Suprapubic skin (tissue), 4 donors: ENCODE measurements at regions not wholly inside any gene's neighbourhood (a gene's known extent, or its start where the extent isn't known, plus 50 kb on each side); places are given as distances from the start of the nearest gene placed in this dataset.

ENCODE experiments used
- CTCF ChIP-seq, 2 donors: fragments of 200-600 bp in 1 of 2; fragments of 450-650 bp in 1 of 2; sonication (generic) in 1 of 2; IDR thresholded peaks; one replicate each; pipeline ENCODE4 v1.5.1; 2016 to 2019; ENCODE audit warnings: antibody characterized with exemption in 2 of 2, mild to moderate bottlenecking in 1 of 2, moderate library complexity in 1 of 2
- POLR2A ChIP-seq, 2 donors: fragments of 450-650 bp; IDR thresholded peaks; one replicate each; pipeline ENCODE4 v1.6.1; 2017; ENCODE audit warnings: antibody characterized with exemption in 2 of 2, mild to moderate bottlenecking in 2 of 2, moderate library complexity in 2 of 2
- POLR2AphosphoS5 ChIP-seq, 3 donors: sonication (generic); formaldehyde crosslinking; IDR thresholded peaks; one replicate each; pipeline ENCODE4 v1.6.1; 2017; ENCODE audit warnings: antibody characterized with exemption in 3 of 3

- TF ChIP-seq CTCF (IDR thresholded peaks at IDR 0.05): no peak
- TF ChIP-seq POLR2A (IDR thresholded peaks at IDR 0.05): no peak
- no peak for TF ChIP-seq POLR2AphosphoS5 (IDR thresholded peaks at IDR 0.05)
These were observed 71.9 kb downstream of the ACTL7B start for GRCh38 chr9:108783731-108784495.
